ENCODE measurements at regions not wholly inside any gene's neighbourhood (a gene's known extent, or its start where the extent isn't known, plus 50 kb on each side); places are given as distances from the start of the nearest gene placed in this dataset.

GRCh38 chr3:8446845-8447244 is 54.8 kb upstream of the LMCD1 start (continued):
- no peak for TF ChIP-seq REST (IDR thresholded peaks at IDR 0.05; ENCODE audit: low read depth, low read length)
- TF ChIP-seq WRNIP1 (IDR thresholded peaks at IDR 0.05; ENCODE audit: borderline replicate concordance, low read depth, low read length): no peak
- no peak for TF ChIP-seq FOS (IDR thresholded peaks at IDR 0.05; ENCODE audit: borderline replicate concordance, extremely low read depth, insufficient read length)
- no peak for TF ChIP-seq GABPA (IDR thresholded peaks at IDR 0.05; ENCODE audit: low read depth)
- no peak for TF ChIP-seq MTA3 (IDR thresholded peaks at IDR 0.05; ENCODE audit: borderline replicate concordance, low read length)
- no peak for TF ChIP-seq SMAD5 (IDR thresholded peaks at IDR 0.05; ENCODE audit: low read depth)
- TF ChIP-seq STAT3 (IDR thresholded peaks at IDR 0.05; ENCODE audit: low read depth, low read length): no peak
- no peak for TF ChIP-seq IRF4 (IDR thresholded peaks at IDR 0.05; ENCODE audit: low read depth, low read length)
- no peak for TF ChIP-seq ELK1 (IDR thresholded peaks at IDR 0.05; ENCODE audit: low read depth, low read length)

GRCh38 chr3:8450618-8451017 is 51.0 kb upstream of the LMCD1 start:
- no peak for ATAC-seq
- POLR2A ChIA-PET: no interaction called here
- FAIRE-seq: no peak

More at GRCh38 chr3:8450618-8451017, 51.0 kb upstream of the LMCD1 start:
- no peaks in the 10 kb centered on the region for H4K20me1 ChIP-seq (ENCODE audit: control insufficient read depth, insufficient read depth)
- in situ Hi-C loops (cut with MboI): no loop called here
- DNase-seq (ENCODE audit: low read depth, low spot score): no peak
- BruUV-seq (replicated peaks): no TSS peak
- CTCF ChIA-PET: interaction anchor here (0.7 to 1.2 kb wide), 4 partner anchors 27 to 172 kb away, joined by 3 to 5 read pairs (median 4); no protein-coding TSS in a partner anchor
- H3K36me3 ChIP-seq (ENCODE audit: control insufficient read depth in 2 of 2, insufficient read depth in 2 of 2, low read length in 1 of 2): no peaks in the 10 kb centered on the region
- H3K4me2 ChIP-seq (ENCODE audit: control insufficient read depth, insufficient read depth): no peak overlapping the region
- no peak for TF ChIP-seq E2F8 (IDR thresholded peaks at IDR 0.05; ENCODE audit: low read depth, partially characterized antibody)
- TF ChIP-seq MLLT1 (IDR thresholded peaks at IDR 0.05): no peak
- no peak for TF ChIP-seq NR2F1 (conservative IDR thresholded peaks at IDR 0.05)
- no peak for TF ChIP-seq WRNIP1 (IDR thresholded peaks at IDR 0.05; ENCODE audit: borderline replicate concordance, low read depth, low read length)
- TF ChIP-seq ELK1 (IDR thresholded peaks at IDR 0.05; ENCODE audit: low read depth, low read length): no peak
- no peak for TF ChIP-seq TCF7 (IDR thresholded peaks at IDR 0.05; ENCODE audit: borderline replicate concordance)
- no peak for TF ChIP-seq SMC3 (IDR thresholded peaks at IDR 0.05; ENCODE audit: borderline replicate concordance, low read length)
- SMC1A ChIA-PET (ENCODE audit: uncharacterized antibody, unreplicated experiment): no interaction called here
- no peaks in the 10 kb centered on the region for H3K4me1 ChIP-seq (ENCODE audit: control insufficient read depth, insufficient read depth, low read length)
- no peak overlapping the region for H3K4me3 ChIP-seq
- H3K27me3 ChIP-seq (replicated peaks in 1 of 2; ENCODE audit: control insufficient read depth in 2 of 2, insufficient read depth in 2 of 2, low read length in 1 of 2): no peaks in the 10 kb centered on the region; a peak in 2 of 4 replicates
- H3K9me3 ChIP-seq (replicated peaks; ENCODE audit: control insufficient read depth, insufficient read depth, low read length): no peaks in the 10 kb centered on the region
- H3K27ac ChIP-seq (ENCODE audit: control insufficient read depth, insufficient read depth): no peak overlapping the region
- RAD21 ChIA-PET (ENCODE audit: unreplicated experiment): interaction anchor here (1.3 kb wide), 1 partner anchor 172 kb away, joined by 4 read pairs; no protein-coding TSS in a partner anchor
- H3K79me2 ChIP-seq (ENCODE audit: control insufficient read depth, insufficient read depth, low read length): no peaks in the 10 kb centered on the region
- H3K9ac ChIP-seq (ENCODE audit: control insufficient read depth, insufficient read depth, low read length): no peak overlapping the region
- H2AFZ ChIP-seq (ENCODE audit: control insufficient read depth, low read depth, low read length): no peak overlapping the region
- intact Hi-C loops (cut with micrococcal nuclease; ENCODE audit: unreplicated experiment): no loop called here
